NCI-H1048 (cell line): ENCODE measurements at regions not wholly inside any gene's neighbourhood (a gene's known extent, or its start where the extent isn't known, plus 50 kb on each side); places are given as distances from the start of the nearest gene placed in this dataset.

Source experiments
- DNase-seq: peaks from one replicate; lab custom pipeline; 2025; lab: John Stamatoyannopoulos, UW

DNA sequence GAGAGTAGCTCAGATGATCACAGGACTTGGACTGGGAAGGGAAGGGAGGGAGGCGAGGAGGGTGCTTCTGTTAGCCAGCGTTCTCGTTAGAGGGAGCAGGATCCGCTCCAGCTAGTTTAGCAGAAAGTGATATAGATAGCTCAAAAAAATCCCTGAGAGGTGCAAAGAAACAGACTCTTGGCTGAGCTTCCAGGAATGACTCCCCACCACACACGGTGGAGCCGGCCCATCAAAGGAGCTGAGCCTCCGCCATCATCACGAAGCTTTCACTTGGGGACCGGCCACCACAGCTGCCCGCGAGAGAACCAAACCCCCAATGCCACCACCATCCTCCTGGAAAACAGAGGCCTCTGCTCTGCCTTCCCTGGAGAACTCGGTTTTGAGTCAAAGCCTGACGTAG is 124.6 kb upstream of the BCL2L14 start:
- DNase-seq, result no peak

DNA sequence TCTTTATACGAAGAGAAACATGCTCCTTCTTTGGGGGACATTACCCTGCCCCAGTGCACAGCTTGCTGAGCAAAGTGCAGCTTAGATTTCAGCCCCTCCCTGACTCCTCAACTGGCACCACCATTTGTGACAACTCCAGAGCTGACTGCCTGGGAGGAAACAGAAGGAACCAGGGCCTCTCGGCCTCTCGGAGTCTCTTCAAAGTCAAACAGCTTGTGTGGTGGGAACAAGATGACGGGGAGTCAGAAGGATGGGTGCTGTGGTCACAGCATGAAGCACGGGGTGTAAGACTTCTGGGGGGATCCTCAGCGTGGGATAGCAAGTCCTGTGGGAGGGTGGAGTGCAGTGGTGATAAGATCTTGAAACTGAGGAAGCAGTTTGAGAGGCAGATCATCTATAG is 123.5 kb upstream of the BCL2L14 start:
- DNase-seq, result no peak

DNA sequence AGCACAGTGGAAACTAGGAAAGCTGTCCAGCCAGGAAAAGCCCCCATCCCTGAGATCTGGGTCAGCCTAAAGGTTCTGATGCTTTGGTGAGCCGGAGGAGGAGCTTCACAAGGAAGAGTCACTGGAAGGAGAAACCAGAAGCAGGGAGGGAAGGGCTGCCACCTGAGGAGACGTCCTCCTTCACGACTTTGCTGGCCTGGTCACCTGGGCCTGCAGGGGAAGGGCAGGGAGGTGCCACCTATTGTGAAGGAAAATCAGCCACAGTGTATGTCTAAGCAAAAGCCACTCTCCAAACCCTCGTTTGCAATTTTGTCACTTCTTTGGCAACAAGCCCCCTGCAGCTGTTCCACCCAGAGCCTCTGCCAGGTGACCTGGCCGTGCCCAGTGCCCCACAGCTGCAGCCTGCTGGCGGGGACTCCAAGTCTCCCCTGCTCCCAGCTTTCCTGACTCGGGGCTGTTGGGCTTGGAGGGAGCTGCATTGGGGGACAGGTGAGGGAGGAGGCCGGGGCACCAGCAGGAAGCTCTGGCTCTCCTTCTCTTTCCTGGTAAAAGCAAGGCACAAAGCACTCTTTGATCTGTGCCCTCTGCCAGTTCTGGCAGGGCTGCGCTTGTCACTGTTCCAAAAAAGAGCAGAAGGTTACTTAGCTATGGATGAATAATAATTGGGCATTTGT is 120.9 kb upstream of the BCL2L14 start:
- no peak for DNase-seq

DNA sequence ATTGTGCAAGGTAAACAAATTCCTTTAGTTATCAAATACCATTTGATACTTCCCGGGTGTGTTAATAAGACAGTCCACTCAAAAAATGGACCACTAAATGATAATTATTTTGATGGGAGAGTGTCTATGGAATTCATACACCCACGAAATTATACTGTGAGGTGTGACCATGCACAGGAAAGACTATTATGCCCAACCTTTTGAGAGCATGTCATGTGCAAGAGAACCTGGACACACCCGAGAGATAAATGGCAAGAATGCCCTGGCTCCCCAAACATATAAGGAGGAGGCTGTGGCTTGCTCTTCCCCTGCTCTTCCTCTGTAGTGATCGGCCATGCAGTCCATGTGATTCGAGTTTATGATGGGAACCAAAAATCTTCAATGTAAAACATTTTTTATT is 119.5 kb upstream of the BCL2L14 start:
- DNase-seq, result no peak

DNA sequence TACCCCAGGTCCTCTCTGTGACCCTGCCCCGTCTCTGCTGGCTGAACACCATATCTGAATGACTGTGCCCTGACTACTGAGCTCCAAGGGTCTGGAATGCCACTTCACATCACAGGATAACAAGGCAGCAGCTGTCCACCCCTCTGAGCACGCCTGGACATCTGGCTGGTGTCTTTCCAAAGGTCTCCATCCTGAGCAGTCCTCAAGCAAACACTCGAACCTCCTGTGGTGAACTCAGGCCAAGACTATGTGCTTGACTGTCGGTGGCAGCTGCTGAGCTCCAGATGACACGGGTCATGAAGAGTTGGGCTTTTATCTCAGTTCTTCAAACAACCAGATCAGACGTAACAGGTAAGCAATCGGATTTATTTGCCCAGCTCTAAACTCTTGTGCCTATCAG is 117.2 kb upstream of the BCL2L14 start:
- no peak for DNase-seq

DNA sequence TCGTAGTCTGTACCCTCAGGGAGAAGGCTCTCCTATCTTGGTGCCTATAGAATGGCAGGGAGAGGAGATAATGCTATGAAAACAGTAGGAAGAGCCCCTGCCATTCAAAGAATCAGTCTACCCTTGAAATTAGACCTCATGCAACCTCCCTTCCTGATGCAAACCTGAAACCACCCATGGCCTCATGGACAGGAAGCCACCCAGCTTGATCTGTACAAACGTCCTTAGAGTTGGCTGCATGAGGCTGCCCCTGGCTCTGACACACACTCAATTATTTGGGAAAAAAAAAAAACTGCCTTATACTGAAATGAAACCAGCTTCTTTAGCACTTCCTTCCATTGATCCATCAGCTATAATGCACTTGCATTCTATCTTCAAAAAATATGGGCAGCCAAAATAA is 116.6 kb upstream of the BCL2L14 start:
- no peak for DNase-seq

- DNase-seq, result no peak
Measured at GRCh38 chr12:11958221-11959091, 112.3 kb upstream of the BCL2L14 start.

DNA sequence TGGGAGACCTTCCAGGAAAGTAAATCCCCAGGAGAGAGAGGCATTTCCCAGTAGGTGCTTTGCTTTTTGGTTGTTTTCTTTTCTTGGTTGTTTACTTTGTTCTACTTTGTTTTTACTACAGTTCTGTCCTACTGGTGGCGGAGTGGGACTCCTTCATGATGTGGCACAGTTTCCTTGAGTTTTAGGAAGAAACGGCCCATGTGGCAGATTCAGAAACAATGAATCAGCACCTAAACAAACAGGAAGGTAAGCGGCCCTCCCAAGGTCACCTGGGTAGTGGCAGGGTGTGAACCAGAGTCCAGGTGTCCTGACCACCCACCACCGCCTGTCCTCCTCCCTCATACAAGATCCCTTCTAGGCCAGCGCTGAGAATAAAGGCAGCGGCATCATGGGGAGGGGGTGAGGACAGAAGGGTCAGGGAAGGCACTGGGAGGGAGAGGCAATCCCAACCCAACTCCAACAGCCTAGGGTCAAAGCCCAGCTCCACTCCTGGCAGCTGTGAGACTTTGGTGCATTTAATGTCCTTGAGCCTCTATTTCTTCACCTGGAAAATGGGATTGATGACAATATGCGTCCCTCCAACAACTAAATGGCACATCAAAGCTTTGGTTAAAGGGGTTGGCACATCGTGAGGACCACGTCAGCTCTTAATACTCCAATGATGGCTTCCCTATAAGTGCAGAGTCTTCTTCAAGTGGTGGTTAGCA is 111.5 kb upstream of the BCL2L14 start:
- no peak for DNase-seq

DNA sequence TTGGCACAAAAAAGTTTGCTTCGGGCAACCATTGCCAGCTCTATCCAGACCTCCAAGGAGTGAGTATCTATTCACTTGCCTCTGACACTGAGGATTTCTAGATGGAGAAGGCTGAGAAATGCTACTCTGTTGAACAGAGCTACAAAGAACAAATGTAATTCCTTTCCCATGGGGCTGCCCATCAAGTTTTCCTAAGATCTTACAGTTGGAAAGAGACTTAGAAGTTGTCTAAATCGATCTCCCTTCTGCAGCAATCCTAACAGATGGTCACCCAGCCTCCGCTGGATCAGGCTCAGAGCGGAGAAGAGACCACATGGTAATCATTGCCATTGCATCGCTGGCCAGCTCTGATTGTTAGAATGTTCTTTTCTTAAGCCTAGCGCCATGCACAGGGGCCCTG is 110.1 kb upstream of the BCL2L14 start:
- no peak for DNase-seq

- DNase-seq, result no peak
Measured at GRCh38 chr12:11961686-11962085, 109.1 kb upstream of the BCL2L14 start.

DNA sequence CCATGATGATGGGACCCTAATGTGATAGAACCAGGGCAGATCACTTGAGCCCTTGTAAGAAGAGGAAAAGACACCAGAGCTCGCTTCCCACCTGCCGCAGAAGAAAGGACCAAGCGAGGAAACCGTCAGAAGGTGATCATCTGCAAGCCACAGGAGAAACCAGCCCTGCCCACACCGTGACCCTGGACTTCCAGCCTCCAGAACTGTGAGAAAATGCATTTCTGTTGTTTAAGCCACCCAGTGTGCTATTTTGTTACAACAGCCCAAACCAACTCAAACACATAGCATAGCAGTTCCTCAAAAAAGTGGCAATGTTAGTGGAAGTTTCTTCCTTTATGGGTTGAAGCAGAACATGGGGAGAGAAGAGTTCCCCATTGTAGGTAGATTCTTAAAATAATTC is 107.9 kb upstream of the BCL2L14 start:
- no peak for DNase-seq

DNA sequence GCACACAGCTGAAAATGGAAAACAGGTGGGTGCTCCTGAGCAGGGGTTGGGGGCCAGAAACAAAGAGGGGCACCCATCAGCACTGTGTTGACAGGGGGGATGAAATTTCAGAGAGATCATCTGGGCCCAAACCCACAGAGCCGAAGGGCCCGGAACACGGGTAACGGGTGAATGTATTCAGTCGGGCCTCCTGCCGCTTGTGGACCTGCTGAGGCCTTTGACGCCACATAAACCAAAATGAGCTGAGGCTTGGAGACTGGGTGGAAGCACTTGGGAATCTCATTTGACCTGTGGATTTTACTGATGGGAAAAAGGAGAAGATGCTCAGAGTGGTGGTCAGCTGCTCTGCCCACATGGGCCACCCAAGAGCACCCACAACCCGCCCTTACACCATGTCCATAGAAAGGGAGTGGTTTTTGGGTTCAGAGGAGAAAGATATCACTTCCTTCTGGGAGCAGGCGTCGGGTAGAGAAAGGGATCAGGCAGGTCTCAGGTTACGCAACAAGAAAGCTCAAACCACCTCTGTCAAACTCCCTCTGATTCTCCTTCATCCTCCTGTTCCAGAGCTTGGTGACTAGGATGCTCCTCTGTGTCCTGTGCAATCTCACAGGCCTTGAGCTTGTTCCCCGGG is 106.8 kb upstream of the BCL2L14 start:
- no peak for DNase-seq

DNA sequence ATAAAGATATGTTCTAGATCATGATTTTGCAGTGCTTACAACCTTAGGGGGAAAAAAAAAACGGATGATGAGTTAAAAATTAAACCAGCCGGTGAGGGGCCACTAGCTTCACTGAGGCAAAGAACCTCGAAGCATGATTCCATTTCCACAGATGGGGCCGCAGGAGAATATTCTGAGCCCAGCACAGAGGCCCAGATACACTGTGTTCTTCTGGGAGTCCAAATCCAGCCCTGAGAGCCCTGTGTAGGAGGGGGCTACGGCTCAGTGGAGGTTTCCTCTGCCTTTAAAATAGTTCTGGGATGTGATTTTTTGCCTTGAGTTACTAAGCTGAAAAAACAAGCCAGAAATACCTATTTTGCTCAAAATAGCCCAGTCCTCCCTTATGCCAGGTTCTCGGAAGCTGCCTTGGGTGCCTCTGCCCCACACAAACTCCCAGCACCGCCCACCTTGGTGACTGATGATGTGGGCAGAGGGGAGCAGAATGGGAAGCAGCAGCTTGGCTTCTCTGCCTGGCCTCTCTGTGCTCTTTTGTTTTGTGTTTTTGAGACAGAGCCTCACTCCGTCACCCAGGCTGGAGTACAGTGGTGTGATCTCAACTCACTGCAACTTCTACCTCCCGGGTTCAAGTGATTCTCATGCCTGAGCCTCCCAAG is 105.4 kb upstream of the BCL2L14 start:
- DNase-seq, result no peak

DNA sequence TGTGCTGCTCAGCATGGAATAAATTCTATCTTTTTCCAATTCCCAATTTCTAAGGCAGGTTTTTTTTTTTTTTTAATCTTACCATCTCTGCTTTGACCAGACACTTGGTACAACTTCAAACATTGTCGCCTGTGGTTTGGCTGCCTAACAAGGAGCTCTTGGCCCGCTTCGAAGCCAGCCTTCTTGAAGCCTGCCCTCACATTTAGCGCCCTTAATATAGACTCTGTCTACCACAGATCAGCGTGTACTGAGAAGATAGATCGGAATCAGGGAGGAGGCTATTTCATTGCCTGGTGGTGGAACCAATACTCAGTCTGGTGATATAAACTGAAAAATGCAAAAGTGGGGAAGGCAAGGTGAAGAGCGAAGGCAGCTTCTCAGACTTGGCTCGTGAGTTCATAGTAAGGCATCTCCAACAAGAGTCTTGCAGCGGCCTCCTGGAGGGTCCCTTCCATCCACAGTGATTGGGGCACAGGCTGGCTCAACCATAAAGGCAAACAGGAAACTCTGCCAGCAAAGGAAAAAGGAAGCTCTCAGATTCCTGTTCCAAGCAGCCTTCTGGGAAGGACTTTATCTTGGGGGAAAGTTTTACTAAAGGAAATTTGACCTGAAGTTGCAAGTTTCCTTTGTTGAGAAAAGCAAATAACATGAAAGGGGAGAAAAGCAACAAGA is 103.2 kb upstream of the BCL2L14 start:
- DNase-seq, result no peak

GRCh38 chr12:11968048-11968383 is 102.7 kb upstream of the BCL2L14 start:
- DNase-seq, result no peak

DNA sequence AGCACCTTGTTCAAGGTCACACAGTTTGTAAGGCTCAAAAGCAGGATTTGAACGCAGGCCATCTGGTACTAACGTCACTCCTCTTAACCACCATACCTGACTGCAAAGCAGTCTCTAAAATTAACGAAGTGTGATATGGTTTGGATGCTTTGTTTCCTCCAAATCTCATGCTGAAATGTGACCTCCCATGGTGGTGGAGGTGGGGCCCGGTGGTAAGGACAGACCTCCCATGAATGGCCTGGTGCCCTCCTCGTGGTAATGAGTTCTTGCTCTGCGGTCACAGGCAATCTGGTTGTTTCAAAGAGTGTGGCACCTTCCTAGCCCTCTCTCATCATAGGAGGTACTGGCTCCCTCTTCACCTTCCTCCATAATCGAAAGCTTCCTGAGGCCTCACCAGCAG is 102.2 kb upstream of the BCL2L14 start:
- DNase-seq, result no peak

- DNase-seq, result no peak
Measured at GRCh38 chr12:11969437-11970154, 101.1 kb upstream of the BCL2L14 start.

GRCh38 chr12:11970155-11970520 is 100.6 kb upstream of the BCL2L14 start:
- no peak for DNase-seq

DNA sequence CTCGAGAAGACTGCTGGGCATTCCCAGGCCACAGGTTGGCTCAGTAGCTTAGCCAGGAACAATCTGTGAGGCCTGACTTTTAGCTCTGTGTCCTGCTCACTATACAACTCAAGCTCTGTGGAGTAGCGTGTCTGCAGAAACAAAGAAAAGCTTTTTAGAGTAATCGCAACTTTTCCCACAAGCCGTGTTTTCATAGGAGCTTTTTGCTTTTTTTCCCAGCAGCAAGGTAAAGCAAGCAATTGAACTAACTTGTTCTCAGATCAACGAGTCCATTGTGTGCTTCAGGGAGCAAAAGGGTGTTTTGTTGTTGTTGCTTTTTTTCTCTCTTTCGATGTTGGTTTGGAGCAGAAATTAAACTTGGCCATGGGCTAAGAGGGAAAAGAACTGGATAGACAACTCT is 97.3 kb upstream of the BCL2L14 start:
- DNase-seq, result no peak

GRCh38 chr12:11976005-11976404 is 94.7 kb upstream of the BCL2L14 start:
- DNase-seq, result no peak
